ENCODE measurements at regions not wholly inside any gene's neighbourhood (a gene's known extent, or its start where the extent isn't known, plus 50 kb on each side); places are given as distances from the start of the nearest gene placed in this dataset.

DNA sequence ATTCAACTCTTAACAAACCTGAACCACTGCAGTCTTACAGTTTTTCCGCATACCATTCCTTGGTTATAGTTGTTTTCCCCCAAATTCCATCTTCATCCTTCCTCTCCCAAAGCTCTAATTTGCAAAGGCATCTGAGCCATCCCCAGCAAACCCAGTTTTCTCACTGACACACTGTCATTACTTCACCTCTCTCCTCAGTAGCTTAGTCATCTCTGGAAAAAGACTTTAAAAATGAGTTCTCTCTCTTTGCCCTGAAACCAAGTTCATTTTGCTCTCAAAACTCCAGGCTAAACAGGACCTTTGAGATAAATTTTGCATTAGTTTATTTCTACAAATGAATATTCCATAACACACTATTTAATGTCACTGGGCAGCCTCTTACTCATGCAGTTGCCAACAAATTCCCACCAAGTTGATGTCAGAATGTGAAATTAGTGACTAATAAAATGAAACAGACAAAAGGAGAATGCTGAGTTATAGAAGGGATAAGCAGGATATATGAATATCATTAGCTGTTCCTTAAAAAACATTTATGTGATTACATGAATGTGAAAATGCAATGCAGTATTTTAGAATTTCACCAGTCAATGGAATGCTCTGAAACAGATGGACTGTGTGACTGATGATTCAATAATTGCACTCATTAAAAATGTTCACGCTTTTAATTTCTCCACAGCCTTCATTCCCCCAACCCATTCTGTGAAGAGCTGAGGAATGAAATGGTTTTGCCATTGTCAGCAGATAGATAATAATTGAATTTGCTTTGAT lies 107.4 kb upstream of the DMAC1 start:
- H3K27me3 ChIP-seq (ENCODE audit: control insufficient read depth, insufficient read depth, low read length): no peaks in the 10 kb centered on the region
- no peak overlapping the region for H3K4me3 ChIP-seq (ENCODE audit: insufficient read depth, low read depth, low read length)
- no peak for DNase-seq
- no peaks in the 10 kb centered on the region for H3K36me3 ChIP-seq (replicated peaks; ENCODE audit: control insufficient read depth, insufficient read depth, low read length)

DNA sequence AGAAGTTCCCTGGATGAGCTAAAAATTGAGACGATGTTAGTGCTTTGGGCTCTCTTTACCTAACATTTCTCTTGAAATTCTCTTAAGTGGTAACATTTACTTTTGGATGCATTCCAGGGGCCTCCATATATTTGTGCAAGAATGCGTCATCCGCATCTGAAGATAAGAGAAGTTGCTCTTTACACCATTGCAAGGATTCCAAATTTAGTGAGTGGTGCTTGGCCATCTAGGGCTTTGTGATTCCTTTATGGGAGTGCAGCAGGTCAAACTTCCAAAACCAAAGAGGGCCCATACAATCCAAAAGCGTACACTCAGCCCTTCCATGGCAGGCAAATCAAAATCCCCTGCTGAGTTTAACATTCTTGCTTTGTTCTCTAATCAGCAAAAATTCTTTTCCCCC lies 102.0 kb upstream of the DMAC1 start:
- DNase-seq: no peak
- no peaks in the 10 kb centered on the region for H3K27me3 ChIP-seq (ENCODE audit: control insufficient read depth, insufficient read depth, low read length)

DNA sequence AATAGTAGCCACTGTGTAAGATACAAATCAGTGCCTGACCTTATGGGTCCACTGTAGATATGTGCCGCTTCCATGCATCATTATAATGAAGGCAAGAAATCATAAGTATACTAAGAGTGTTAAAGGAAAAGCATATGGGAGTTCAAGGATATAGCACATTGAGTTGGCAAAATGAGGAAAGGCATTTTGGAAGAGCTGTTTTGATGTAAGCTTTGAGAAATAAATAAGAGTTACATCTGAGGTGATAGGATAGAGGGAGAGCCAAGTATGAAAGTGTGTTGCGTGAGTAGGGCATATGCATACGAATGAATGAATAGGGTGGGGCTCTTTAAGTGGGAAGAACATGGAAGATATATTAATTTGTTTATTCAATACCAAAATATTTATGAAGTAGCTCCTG lies 101.0 kb upstream of the DMAC1 start:
- H3K36me3 ChIP-seq (replicated peaks; ENCODE audit: control insufficient read depth, insufficient read depth, low read length): no peaks in the 10 kb centered on the region
- no peak overlapping the region for H3K4me3 ChIP-seq (ENCODE audit: insufficient read depth, low read depth, low read length)
- DNase-seq: no peak
- no peaks in the 10 kb centered on the region for H3K27me3 ChIP-seq (ENCODE audit: control insufficient read depth, insufficient read depth, low read length)

More for the DNA sequence above, 102.0 kb upstream of the DMAC1 start:
- Histone ChIP-seq H3K36me3 (replicated peaks; ENCODE audit: control insufficient read depth, insufficient read depth, low read length) (no peaks in the 10 kb centered on the region), H3K4me3 (ENCODE audit: insufficient read depth, low read depth, low read length) (no peak overlapping the region)

DNA sequence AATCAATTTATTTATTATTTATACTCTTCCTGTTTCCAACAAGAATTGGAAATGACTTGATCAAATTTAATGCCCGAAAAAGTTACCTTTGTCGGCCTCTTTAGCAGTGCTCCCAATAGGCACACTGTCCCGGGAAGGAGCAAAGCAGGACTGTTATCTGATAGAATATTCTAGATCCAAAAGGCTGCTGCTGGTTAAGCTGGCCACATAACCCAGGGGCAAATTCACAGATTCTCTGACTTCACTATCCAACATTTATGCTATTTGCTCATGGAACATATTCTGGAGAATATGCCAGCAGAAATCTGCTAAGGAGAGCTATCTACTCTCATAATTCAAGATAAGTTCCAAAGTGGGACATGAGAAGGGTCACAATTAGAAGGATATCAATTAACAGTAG lies 100.2 kb upstream of the DMAC1 start:
- no peaks in the 10 kb centered on the region for H3K36me3 ChIP-seq (replicated peaks; ENCODE audit: control insufficient read depth, insufficient read depth, low read length)
- H3K4me3 ChIP-seq (ENCODE audit: insufficient read depth, low read depth, low read length): no peak overlapping the region
- no peak for DNase-seq
- H3K27me3 ChIP-seq (ENCODE audit: control insufficient read depth, insufficient read depth, low read length): no peaks in the 10 kb centered on the region

DNA sequence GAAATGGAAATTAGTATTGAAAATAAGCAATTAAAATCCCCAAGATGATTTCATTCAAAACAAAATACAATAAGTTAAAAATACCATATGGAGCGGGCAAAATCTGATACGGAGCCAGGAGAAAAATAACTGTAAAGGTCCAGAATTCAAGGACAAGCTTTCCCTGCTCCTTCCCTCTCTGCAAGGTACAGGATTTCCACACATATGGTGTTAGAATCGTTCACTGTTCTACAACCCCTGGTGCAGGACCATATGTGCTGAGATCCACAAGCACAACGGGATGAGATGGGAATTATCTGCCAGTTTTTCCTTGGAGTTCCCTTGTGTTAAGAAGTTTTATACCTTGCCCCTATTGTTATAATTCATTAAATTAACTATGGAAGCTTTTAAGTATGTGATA lies 94.7 kb upstream of the DMAC1 start:
- no peak for DNase-seq
- Histone ChIP-seq H3K27me3 (ENCODE audit: control insufficient read depth, insufficient read depth, low read length) (no peaks in the 10 kb centered on the region), H3K36me3 (replicated peaks; ENCODE audit: control insufficient read depth, insufficient read depth, low read length) (no peaks in the 10 kb centered on the region), H3K4me3 (ENCODE audit: insufficient read depth, low read depth, low read length) (no peak overlapping the region)

DNA sequence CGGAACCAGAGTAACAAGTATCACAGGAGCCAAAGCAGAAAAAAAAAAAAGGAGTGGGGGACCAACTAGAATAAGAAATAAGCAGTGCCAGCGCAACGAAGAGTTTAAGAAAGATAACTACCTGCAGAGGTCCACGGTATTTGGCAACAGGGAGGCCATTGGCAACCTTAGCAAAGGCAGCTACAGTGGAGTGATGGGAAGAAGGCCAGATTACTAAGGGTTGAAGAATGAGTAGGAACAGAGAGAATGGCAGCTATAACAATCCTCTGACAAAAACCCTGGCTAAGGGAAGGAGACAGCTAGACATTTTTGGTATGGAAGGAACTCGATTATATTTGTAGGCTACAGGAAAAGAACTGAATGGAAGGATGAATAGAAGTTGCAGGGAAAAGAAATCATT lies 93.4 kb upstream of the DMAC1 start:
- Histone ChIP-seq H3K27me3 (ENCODE audit: control insufficient read depth, insufficient read depth, low read length) (no peaks in the 10 kb centered on the region), H3K4me3 (ENCODE audit: insufficient read depth, low read depth, low read length) (no peak overlapping the region), H3K36me3 (replicated peaks; ENCODE audit: control insufficient read depth, insufficient read depth, low read length) (no peaks in the 10 kb centered on the region)
- no peak for DNase-seq

DNA sequence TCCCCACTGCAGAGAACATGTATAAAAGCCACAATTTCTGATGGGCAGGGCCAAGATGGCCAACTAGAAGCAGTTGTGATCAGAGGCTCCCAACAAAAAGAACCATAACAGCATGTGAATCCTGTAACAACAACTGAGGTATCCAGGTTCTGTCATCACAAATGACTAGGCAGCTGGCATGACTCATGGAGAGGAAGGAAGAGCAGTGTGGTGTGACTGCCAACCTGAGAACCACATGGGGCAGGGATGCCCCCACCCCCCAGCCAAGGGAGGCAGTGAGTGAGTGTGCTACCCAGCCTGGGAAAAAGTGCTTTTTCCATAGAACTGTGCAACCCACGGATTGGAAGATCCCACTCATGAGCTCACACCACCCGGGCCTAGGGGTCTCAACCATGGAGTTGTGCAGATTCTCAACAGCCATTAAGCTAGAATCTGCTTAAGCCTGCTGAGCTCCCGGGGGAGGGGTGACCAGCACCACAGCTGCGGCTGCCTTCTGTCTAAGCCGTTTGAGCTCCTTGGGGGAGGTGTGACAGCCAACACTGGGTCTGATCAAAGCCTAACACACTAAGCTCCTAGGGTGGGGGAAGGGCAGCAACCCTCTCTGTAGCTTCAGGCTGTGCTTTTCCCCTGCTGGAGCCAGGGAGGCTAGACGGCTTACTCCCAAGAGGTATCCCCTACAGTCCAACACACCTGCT lies 80.1 kb upstream of the DMAC1 start:
- Histone ChIP-seq H3K36me3 (replicated peaks; ENCODE audit: control insufficient read depth, insufficient read depth, low read length) (no peaks in the 10 kb centered on the region), H3K4me3 (ENCODE audit: insufficient read depth, low read depth, low read length) (no peak overlapping the region), H3K27me3 (ENCODE audit: control insufficient read depth, insufficient read depth, low read length) (no peaks in the 10 kb centered on the region)
- peak; percentile 2 for DNase-seq

DNA sequence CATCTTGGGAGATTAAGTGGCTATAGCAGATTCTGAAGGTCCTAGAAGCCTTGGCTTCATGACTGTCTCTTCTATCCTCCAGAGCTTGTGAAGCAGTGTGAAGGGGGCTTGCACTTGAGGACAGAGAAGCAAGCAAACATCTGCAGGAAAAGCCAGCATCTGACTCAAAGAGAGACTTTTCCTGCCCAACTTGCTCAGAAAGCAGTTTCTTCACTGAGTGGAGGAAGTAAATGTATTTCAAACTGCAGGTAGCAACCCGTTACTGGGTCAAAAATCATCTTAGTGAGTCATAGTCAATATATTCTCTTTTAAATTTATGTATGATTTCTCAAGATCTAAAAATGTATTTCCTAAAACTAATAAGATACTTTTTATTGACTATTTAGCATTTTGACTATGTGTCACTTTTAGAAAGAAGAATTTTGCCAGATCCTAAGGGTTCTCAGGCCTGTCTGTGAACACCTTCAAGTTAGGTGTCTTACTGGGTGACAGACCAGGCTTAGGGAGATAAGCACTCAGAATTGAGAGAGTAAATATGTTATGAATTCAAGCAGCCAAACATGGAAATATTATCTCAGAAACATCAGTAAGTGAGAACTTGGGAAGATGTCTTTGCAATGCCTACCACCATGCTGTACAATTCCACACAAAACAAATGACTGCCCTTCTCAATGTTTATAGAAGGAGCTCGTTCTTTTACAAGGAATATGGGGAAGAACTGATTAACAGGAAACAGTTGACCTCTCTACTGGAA lies 72.6 kb upstream of the DMAC1 start:
- DNase-seq: no peak
- H3K27me3 ChIP-seq (ENCODE audit: control insufficient read depth, insufficient read depth, low read length): no peaks in the 10 kb centered on the region
- H3K4me3 ChIP-seq (ENCODE audit: insufficient read depth, low read depth, low read length): no peak overlapping the region
- H3K36me3 ChIP-seq (replicated peaks; ENCODE audit: control insufficient read depth, insufficient read depth, low read length): no peaks in the 10 kb centered on the region

DNA sequence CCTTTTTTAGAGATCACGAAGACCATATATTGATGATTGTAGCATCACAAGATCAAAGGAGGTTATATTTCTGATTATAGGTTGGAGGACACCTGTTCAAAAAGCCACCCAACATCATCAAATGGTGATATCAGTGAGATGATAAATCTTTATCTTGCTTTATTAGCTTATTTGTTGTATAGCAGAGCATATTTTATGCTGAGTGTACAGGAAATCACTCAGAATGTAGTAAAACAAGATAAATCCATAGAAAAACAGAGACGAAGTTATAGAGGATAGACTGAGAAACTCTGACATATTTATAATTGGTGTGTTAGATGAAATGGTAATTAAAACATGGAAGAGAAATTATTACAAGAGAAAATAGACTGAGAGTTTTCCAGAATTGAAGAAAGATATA lies 69.8 kb upstream of the DMAC1 start:
- H3K27me3 ChIP-seq (ENCODE audit: control insufficient read depth, insufficient read depth, low read length): no peaks in the 10 kb centered on the region
- DNase-seq: no peak
- no peaks in the 10 kb centered on the region for H3K36me3 ChIP-seq (replicated peaks; ENCODE audit: control insufficient read depth, insufficient read depth, low read length)
- H3K4me3 ChIP-seq (ENCODE audit: insufficient read depth, low read depth, low read length): no peak overlapping the region

DNA sequence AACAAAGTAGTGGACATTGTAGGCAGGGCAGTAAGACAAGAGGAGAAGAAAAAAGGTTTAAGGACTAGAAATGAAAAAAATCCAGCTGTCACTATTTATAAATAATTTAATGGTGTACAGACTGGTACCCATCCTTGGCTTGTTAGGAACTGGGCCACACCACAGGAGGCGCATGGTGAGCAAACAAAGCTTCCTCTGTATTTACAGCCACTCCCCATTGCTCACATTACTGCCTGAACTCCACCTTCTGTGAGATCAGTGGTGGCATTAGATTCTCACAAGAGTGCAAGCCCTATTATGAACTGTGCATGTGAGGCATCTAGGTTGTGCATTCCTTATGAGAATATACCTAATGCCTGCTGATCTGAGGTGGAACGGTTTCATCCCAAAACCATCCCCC lies 62.6 kb upstream of the DMAC1 start:
- no peak overlapping the region for H3K4me3 ChIP-seq (ENCODE audit: insufficient read depth, low read depth, low read length)
- DNase-seq: no peak
- H3K36me3 ChIP-seq (replicated peaks; ENCODE audit: control insufficient read depth, insufficient read depth, low read length): no peaks in the 10 kb centered on the region
- H3K27me3 ChIP-seq (ENCODE audit: control insufficient read depth, insufficient read depth, low read length): no peaks in the 10 kb centered on the region

DNA sequence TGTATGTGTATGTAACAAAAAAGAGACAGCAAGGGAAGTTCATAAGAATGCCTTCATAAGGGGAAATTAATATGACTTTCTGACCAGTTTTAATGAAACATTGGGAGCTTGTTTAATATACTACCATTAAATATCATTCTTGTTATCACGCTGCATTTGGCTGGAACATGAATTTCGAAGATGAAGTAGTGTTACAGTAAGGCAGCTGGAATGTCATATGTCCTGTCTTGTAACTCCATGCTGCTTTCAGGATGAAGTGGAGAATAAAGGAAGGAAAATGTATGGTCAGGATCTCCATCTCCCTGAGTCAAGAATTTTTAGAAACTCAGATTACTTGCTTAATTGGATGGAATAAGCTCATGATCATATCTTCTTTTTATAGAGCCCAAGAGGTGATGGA lies 61.5 kb upstream of the DMAC1 start:
- H3K36me3 ChIP-seq (replicated peaks; ENCODE audit: control insufficient read depth, insufficient read depth, low read length): no peaks in the 10 kb centered on the region
- DNase-seq: no peak
- no peak overlapping the region for H3K4me3 ChIP-seq (ENCODE audit: insufficient read depth, low read depth, low read length)
- no peaks in the 10 kb centered on the region for H3K27me3 ChIP-seq (ENCODE audit: control insufficient read depth, insufficient read depth, low read length)

DNA sequence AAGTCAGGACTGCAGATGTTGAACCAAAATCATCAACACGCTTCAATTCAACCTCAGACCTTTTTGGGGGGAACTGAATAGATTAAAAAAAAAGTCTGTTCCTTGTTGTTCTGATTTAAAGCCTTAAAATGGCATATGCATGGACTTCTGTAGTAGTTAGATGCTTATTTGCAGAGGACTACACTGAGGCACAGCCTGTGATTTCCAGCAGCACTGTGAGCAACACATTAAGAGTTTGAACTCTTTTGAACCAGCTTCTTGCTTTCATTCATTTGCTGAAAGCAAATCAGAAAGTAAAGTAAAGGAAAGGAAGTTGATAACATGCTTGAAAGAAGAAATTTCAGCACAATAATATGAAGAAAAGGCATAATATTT lies 60.7 kb upstream of the DMAC1 start:
- no peak for DNase-seq
- no peak overlapping the region for H3K4me3 ChIP-seq (ENCODE audit: insufficient read depth, low read depth, low read length)
- H3K27me3 ChIP-seq (ENCODE audit: control insufficient read depth, insufficient read depth, low read length): no peaks in the 10 kb centered on the region

DNA sequence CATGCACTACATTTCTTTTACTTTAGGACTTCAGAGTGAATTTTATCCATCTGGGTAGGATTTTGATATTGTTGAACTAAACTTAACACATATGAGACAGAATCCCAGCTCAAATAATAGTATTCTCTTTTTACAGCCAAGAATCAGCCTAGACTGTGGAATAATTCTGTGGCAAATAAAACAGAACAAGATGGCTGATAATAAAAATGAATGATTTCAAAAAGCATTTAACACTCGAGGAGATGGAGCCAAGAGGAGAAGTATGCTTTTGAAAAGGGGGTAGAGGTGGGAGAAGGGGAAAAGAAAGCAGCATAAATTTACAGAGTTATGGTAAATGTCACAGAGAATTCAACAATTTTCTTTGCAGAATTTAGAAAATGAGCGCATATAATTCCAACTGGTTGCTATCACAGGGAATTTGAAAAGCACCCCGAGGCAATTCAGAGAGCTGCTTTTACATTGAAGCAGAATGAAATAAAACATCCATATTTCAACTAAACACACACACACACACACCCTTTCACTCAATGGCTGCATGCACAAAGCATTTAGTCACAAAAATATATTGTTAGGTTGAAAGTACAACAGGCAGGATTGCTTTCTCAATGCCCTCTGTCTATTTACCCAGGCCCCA lies 60.2 kb upstream of the DMAC1 start:
- DNase-seq: no peak
- Histone ChIP-seq H3K27me3 (ENCODE audit: control insufficient read depth, insufficient read depth, low read length) (no peaks in the 10 kb centered on the region), H3K36me3 (replicated peaks; ENCODE audit: control insufficient read depth, insufficient read depth, low read length) (no peaks in the 10 kb centered on the region), H3K4me3 (ENCODE audit: insufficient read depth, low read depth, low read length) (no peak overlapping the region)

More for the DNA sequence above, 60.7 kb upstream of the DMAC1 start:
- no peaks in the 10 kb centered on the region for H3K36me3 ChIP-seq (replicated peaks; ENCODE audit: control insufficient read depth, insufficient read depth, low read length)

DNA sequence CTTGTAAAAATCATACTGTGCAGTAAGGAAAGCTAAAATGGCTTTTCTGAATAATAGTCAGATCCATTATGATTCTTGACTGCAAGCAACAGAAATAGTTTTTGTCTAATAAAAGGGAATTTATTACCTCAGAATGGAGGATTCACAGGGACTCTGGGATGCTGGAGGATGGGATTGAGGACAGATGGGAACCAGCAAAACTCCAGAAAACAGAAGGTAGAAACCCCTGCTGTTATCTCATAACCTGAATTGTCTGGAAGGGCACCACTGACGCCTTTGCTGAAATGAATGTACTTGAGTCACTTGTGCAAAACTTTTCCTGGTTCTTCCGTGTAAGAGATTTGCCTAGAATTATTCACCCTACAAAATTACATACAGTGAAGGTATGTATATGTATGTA lies 58.6 kb upstream of the DMAC1 start:
- Histone ChIP-seq H3K27me3 (ENCODE audit: control insufficient read depth, insufficient read depth, low read length) (no peaks in the 10 kb centered on the region), H3K4me3 (ENCODE audit: insufficient read depth, low read depth, low read length) (no peak overlapping the region), H3K36me3 (replicated peaks; ENCODE audit: control insufficient read depth, insufficient read depth, low read length) (no peaks in the 10 kb centered on the region)
- no peak for DNase-seq

DNA sequence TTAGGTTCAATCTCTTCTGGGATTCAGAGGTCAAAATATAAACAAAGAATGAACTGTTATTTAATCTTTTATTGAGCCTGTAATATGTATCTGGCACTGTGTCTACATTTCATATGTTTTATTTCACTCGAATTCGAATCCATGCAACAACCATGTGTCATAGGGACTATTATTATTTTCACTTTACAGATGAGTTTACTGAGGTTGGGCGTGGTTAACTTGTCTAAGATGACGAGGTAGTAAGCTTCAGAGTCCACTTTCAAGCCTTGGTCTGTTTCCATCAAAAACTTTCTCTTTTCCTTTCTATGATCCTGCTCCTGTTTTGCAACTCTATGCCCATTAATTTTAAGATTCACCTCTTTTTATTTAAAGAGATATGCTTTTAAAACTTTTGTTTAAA lies 55.2 kb upstream of the DMAC1 start:
- Histone ChIP-seq H3K4me3 (ENCODE audit: insufficient read depth, low read depth, low read length) (no peak overlapping the region), H3K36me3 (replicated peaks; ENCODE audit: control insufficient read depth, insufficient read depth, low read length) (no peaks in the 10 kb centered on the region), H3K27me3 (ENCODE audit: control insufficient read depth, insufficient read depth, low read length) (no peaks in the 10 kb centered on the region)
- DNase-seq: no peak
